Stimulated activated CD4-positive, alpha-beta T cell treated with anti-CD3 and anti-CD28 coated beads, Interleukin-1b, Interleukin-23, amount 100 ng/mL, for 1 hour (primary cell): ENCODE measurements at regions not wholly inside any gene's neighbourhood (a gene's known extent, or its start where the extent isn't known, plus 50 kb on each side); places are given as distances from the start of the nearest gene placed in this dataset.
"Not testable (repeated sequence)": the region's sequence is repeated elsewhere in the genome, so short reads cannot be mapped to it uniquely, and the experiment has no call there.

Experiments used
- DNase-seq, 2 donors: peaks; one replicate each; pipeline ENCODE4 v3.0.0-alpha.2; 2020; ENCODE audit warnings: low read depth in 2 of 2

- DNase-seq = no peak
These were observed 170.2 kb downstream of the HSD17B3 start for GRCh38 chr9:96131825-96132224.

- no peak for DNase-seq
These were observed 171.0 kb downstream of the HSD17B3 start for GRCh38 chr9:96130970-96131369.

- no peak for DNase-seq
These were observed 172.2 kb downstream of the HSD17B3 start for GRCh38 chr9:96129747-96130146.

GRCh38 chr9:96128880-96129279 is 173.1 kb downstream of the HSD17B3 start:
- no peak for DNase-seq

GRCh38 chr9:96126321-96126881 is 175.6 kb downstream of the HSD17B3 start:
- DNase-seq = no peak

GRCh38 chr9:96125624-96126023 is 176.4 kb downstream of the HSD17B3 start:
- no peak for DNase-seq

- no peak for DNase-seq
These were observed 179.2 kb downstream of the HSD17B3 start for GRCh38 chr9:96122751-96123150.

GRCh38 chr9:96122282-96122681 is 179.7 kb downstream of the HSD17B3 start:
- DNase-seq = no peak

GRCh38 chr9:96121136-96121535 is 180.8 kb downstream of the HSD17B3 start:
- DNase-seq = no peak

- no peak for DNase-seq
These were observed 184.4 kb downstream of the HSD17B3 start for GRCh38 chr9:96117398-96118080.

GRCh38 chr9:96116275-96117064 is 185.5 kb downstream of the HSD17B3 start:
- DNase-seq = no peak

- no peak for DNase-seq
These were observed 186.1 kb downstream of the HSD17B3 start for GRCh38 chr9:96115836-96116235.

- DNase-seq = no peak
These were observed 188.9 kb downstream of the HSD17B3 start for GRCh38 chr9:96113032-96113431.

GRCh38 chr9:96109680-96110351 is 192.2 kb downstream of the HSD17B3 start:
- no peak for DNase-seq

GRCh38 chr9:96108691-96109380 is 193.1 kb downstream of the HSD17B3 start:
- DNase-seq = no peak

GRCh38 chr9:96107436-96107835 is 194.5 kb downstream of the HSD17B3 start:
- no peak for DNase-seq

GRCh38 chr9:96100385-96101300 is 201.3 kb downstream of the HSD17B3 start:
- DNase-seq = no peak

GRCh38 chr9:96090630-96091029 is 211.3 kb downstream of the HSD17B3 start:
- DNase-seq = not testable (repeated sequence)

GRCh38 chr9:96089452-96090085 is 212.4 kb downstream of the HSD17B3 start:
- DNase-seq = no peak

GRCh38 chr9:96088510-96088909 is 213.0 kb downstream of the ERCC6L2 start:
- no peak for DNase-seq
